ENCODE measurements at regions not wholly inside any gene's neighbourhood (a gene's known extent, or its start where the extent isn't known, plus 50 kb on each side); places are given as distances from the start of the nearest gene placed in this dataset.

DNA sequence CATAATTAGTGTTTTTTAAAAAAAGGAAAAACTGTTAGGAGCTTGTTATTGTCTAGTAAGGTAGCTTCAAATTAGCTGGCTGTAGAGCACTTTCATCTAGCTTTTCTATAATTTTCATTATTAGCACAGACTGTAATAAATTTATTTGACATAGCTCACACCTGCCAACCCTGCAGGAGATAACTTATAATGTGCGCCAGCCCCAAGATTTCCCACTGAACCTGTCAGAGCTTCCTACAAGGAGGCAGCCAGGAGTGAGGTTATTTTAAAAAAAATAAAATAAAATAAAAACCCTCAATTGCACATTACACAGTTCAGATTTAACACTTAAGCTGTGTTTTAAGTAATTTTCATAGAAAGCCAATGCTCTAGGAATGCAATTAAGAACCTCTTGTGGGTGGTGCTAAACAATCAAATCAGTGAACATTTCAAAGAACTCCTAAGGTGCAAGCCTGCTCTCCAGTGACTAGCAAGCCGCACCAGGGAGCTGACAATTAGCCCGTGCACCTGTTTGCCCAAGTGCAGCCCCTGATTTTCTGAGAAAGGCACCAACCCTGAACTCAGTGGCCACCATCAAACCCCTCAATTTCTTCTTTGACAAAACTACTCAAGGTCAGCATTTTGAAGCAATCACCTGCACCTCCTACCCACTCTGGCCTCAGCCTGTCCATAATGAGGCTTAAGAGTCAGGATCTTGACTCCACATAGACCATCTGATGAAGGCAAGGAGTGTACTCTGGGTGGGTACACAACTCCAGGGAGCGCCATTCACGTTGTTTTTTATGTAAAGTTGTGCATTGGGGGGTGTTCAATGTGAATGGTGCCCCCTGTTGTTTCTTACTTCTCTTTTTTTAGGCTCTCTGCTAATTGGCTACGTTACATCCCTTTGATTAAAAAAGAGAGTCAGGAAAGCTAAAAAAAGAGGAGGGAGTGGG is 385.3 kb upstream of the WWC1 start:
- DNase-seq (no peak), ATAC-seq (no peak)
- Histone ChIP-seq H3K4me3 (no peak overlapping the region), H3K27me3 (no peaks in the 10 kb centered on the region), H3K27ac (no peak overlapping the region), H3K4me1 (no peaks in the 10 kb centered on the region), H3K9me3 (no peaks in the 10 kb centered on the region), H3K36me3 (no peaks in the 10 kb centered on the region)
- TF ChIP-seq CTCF (IDR thresholded peaks at IDR 0.05), result no peak
- intact Hi-C loops (cut with DNase I), result no loop called here

- H3K9me3 ChIP-seq, result no peaks in the 10 kb centered on the region
- TF ChIP-seq CTCF (IDR thresholded peaks at IDR 0.05), result no peak
- no peak for DNase-seq
- ATAC-seq, result no peak
- intact Hi-C loops (cut with DNase I), result no loop called here
- no peak overlapping the region for H3K4me3 ChIP-seq
- H3K36me3 ChIP-seq, result no peaks in the 10 kb centered on the region
- H3K4me1 ChIP-seq, result no peaks in the 10 kb centered on the region
- no peak overlapping the region for H3K27ac ChIP-seq
- no peaks in the 10 kb centered on the region for H3K27me3 ChIP-seq
These were observed 382.8 kb upstream of the WWC1 start for GRCh38 chr5:167908606-167909005.

GRCh38 chr5:167912941-167913665 is 378.3 kb upstream of the WWC1 start:
- DNase-seq (no peak), ATAC-seq (no peak)
- no peak for TF ChIP-seq CTCF (IDR thresholded peaks at IDR 0.05)
- no peaks in the 10 kb centered on the region for H3K27me3 ChIP-seq
- no peaks in the 10 kb centered on the region for H3K9me3 ChIP-seq
- no peaks in the 10 kb centered on the region for H3K4me1 ChIP-seq
- H3K27ac ChIP-seq, result no peak overlapping the region
- H3K36me3 ChIP-seq, result no peaks in the 10 kb centered on the region
- H3K4me3 ChIP-seq, result no peak overlapping the region
- intact Hi-C loops (cut with DNase I), result no loop called here

GRCh38 chr5:167915237-167915636 is 376.2 kb upstream of the WWC1 start:
- DNase-seq (no peak), ATAC-seq (no peak)
- intact Hi-C loops (cut with DNase I), result no loop called here
- no peaks in the 10 kb centered on the region for H3K27me3 ChIP-seq
- no peaks in the 10 kb centered on the region for H3K9me3 ChIP-seq
- no peaks in the 10 kb centered on the region for H3K36me3 ChIP-seq
- no peak overlapping the region for H3K4me3 ChIP-seq
- H3K27ac ChIP-seq, result no peak overlapping the region
- TF ChIP-seq CTCF (IDR thresholded peaks at IDR 0.05), result no peak
- H3K4me1 ChIP-seq, result no peaks in the 10 kb centered on the region

DNA sequence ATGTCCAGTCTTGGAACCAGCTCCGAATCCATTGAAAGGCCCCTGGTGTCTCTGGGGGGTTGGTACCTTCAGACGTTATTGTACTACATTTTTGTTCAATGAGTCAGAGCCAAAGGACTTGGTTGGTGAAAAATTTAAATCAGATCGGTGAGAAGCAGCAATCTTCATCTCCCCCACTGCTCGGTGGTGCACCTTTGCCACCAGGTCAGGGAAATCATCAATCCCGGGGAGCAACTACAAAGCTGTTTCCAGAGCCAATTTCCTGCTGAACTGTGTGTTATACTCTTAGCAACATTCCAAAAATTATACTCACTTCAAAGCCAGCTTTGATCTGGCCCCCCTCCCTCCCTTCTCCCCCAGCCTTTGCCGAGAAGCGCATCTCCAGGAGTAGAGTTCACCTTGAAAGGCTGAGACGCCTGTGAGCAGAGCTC is 375.2 kb upstream of the WWC1 start:
- no peak overlapping the region for H3K27ac ChIP-seq
- DNase-seq (no peak), ATAC-seq (no peak)

More for the DNA sequence above, 375.2 kb upstream of the WWC1 start:
- no peaks in the 10 kb centered on the region for H3K36me3 ChIP-seq
- intact Hi-C loops (cut with DNase I), result no loop called here
- H3K4me3 ChIP-seq, result no peak overlapping the region
- no peaks in the 10 kb centered on the region for H3K9me3 ChIP-seq
- TF ChIP-seq CTCF (IDR thresholded peaks at IDR 0.05), result no peak
- H3K27me3 ChIP-seq, result no peaks in the 10 kb centered on the region
- no peaks in the 10 kb centered on the region for H3K4me1 ChIP-seq

Measured in upper lobe of right lung (tissue), 1 donor.